ENCODE measurements at regions not wholly inside any gene's neighbourhood (a gene's known extent, or its start where the extent isn't known, plus 50 kb on each side); places are given as distances from the start of the nearest gene placed in this dataset.

GRCh38 chr1:110765640-110766335, 91.0 kb upstream of the KCNA3 start:
- peak in 1 of 2 donors; percentile 19 for DNase-seq (ENCODE audit: low read depth in 2 of 2)

DNA sequence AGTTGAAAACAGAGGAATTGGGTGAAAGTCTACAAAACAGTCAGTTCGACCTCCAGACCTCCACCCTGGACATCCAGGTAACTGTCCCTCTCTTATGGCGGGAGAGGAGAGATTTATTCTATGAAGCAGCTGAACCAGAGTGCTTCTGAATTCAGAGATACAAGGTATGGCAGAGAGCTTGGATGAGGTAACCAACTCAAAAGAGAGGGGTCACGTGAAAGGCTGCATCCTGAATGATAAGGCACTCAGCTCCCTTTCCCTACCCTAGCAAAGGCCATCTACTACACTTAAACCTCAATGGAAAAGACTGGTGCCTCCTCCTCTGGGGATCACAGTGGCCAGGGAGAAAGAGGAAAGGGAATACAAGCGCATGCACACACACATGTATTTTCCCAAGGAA, 88.4 kb upstream of the KCNA3 start:
- no peak for DNase-seq (ENCODE audit: low read depth in 2 of 2)

GRCh38 chr1:110760321-110760720, 85.6 kb upstream of the KCNA3 start:
- DNase-seq (ENCODE audit: low read depth in 2 of 2), result no peak

DNA sequence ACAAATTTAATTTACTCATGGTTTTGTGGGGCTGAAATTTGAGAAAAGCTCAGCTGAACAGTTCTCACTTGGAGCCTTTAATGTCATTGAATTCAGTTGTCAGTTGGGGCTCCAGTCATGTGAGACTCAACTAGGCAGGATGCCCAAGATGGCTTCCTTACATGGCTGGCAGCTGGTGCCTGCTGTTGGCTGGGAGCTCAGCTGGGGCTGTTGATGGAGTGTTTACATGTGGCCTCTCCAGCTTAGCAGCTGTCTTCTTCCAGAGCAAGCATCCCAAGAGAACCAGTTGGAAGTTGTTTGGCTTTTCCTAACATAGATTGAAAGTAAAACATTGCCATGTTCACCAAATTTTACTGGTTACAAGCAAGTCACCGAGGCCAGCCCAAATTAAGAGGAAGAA, 81.8 kb upstream of the KCNA3 start:
- DNase-seq (ENCODE audit: low read depth in 2 of 2), result no peak

DNA sequence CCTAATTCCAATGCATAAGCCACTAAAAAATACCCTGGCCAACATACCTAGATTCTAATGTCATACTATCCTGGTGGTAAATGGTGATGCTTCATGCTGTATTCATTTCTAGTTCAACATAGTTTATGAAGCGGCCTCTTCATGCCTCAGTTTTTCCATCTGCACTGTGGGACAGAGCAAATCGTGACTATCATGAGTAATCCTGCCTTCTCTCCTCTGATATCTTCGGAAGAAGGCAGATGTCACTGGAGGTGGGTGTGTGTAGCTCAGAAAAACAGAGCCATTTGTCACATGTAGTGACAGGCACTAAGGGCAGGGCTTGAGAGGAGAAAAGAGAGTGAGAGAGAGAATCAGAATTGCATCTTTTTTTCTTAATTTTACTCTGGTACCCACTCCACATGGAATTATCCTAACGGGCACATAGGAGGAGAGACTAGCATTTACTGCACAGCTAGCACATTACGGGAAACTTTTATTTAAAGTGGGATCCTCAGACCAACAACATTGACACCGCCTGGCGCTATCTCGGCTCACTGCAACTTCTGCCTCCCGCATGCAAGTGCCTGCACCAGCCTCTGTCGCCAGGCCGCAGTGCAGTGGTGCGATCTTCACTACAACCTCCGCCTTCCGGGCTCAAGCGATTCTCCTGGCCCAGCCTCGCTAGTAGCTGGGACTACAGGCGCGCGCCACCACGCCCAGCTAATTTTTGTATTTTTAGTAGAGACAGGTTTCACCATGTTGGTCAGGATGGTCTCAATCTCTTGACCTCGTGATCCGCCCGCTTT, 78.4 kb upstream of the KCNA3 start:
- no peak for DNase-seq (ENCODE audit: low read depth in 2 of 2)

- DNase-seq (ENCODE audit: low read depth in 2 of 2), result no peak
Measured at GRCh38 chr1:110750562-110750961, 75.8 kb upstream of the KCNA3 start.

- no peak for DNase-seq (ENCODE audit: low read depth in 2 of 2)
Measured at GRCh38 chr1:110749960-110750359, 75.2 kb upstream of the KCNA3 start.

- peak; percentile 7 to 26 for DNase-seq (ENCODE audit: low read depth in 2 of 2)
Measured at GRCh38 chr1:110746644-110747259, 72.0 kb upstream of the KCNA3 start.

DNA sequence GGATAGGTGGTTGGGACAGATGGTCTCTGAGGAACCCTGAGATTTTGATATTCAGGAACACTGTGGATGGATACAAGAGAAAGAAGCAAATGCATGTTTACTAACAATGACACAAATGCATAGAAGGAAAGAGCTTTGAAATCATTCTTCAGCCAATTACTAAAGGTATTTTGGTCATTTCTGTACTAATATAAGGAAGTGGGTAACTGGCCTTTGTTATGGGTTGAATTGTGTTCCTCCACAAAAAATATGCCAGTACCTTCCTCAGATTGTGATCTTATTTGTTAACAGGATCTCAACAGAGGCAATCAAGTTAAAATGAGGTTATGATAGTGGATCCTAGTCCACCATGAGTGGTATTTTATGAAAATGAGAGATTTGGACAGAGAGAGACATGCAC, 68.7 kb upstream of the KCNA3 start:
- DNase-seq (ENCODE audit: low read depth in 2 of 2), result no peak

GRCh38 chr1:110736900-110737605, 62.3 kb upstream of the KCNA3 start:
- no peak for DNase-seq (ENCODE audit: low read depth in 2 of 2)

GRCh38 chr1:110734133-110734680, 59.5 kb upstream of the KCNA3 start:
- DNase-seq (ENCODE audit: low read depth in 2 of 2), result no peak

- no peak for DNase-seq (ENCODE audit: low read depth in 2 of 2)
Measured at GRCh38 chr1:110731529-110731928, 56.8 kb upstream of the KCNA3 start.

GRCh38 chr1:110728388-110729001, 53.8 kb upstream of the KCNA3 start:
- no peak for DNase-seq (ENCODE audit: low read depth in 2 of 2)

DNA sequence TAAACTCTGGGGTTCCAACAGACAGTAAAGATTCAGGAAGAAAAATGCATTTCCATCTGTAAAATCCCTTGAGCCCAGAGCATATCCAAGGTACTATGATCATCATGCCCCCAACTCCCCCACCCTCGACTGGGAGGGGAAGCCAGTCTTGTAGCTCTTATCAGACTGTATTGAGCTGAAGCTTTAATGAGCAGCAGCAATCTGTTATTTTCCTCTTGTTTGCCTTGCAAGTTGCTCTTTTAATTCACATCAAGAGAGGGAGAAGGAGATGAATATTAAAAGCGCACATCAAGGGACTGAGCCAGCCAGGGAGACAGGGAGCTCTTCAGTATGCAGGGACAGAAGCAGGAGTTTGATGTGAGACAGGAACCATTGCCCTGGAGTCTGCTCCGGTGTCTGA, 52.5 kb upstream of the KCNA3 start:
- no peak for DNase-seq (ENCODE audit: low read depth in 2 of 2)

DNA sequence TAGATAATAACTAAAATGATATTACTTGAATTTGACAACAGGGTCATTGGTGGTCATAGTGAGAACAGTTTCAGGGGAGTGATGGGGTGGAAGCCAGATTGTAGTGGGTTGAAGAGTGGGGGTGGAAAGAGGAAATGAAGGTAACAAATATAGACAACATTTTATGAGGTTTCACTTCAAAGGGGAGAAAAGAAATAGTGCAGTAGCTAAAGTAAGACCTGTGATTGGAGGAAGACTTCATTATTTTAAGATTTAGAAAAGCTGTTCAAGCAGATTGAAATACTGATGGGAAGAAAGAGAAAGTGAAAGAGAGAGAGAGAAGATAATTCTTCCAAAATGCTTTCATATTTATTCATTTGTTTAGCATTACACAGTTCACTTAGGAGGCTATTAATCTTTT, 52.0 kb upstream of the KCNA3 start:
- DNase-seq (ENCODE audit: low read depth in 2 of 2), result no peak
